G401 (cell line): ENCODE measurements at regions not wholly inside any gene's neighbourhood (a gene's known extent, or its start where the extent isn't known, plus 50 kb on each side); places are given as distances from the start of the nearest gene placed in this dataset.

ENCODE experiments used
- DNase-seq: peaks from one replicate; pipeline ENCODE4 v3.0.0-alpha.2; 2015; ENCODE audit warnings: low spot score
- in situ Hi-C: cut with HindIII; loops from 2 replicates; pipeline ENCODE4 v1.10.0; 2016; ENCODE audit warnings: low sequenced_read_pairs, mixed read lengths

- in situ Hi-C loops: no loop called here
- DNase-seq: no peak
Measured at GRCh38 chr18:67608615-67609273, 92.2 kb upstream of the DSEL start.

GRCh38 chr18:67608191-67608590 is 91.7 kb upstream of the DSEL start:
- in situ Hi-C loops: no loop called here
- no peak for DNase-seq

GRCh38 chr18:67600181-67601180 is 84.0 kb upstream of the DSEL start:
- in situ Hi-C loops: no loop called here
- DNase-seq: no peak

GRCh38 chr18:67599277-67599676 is 82.8 kb upstream of the DSEL start:
- in situ Hi-C loops: no loop called here
- DNase-seq: no peak

- in situ Hi-C loops: no loop called here
- no peak for DNase-seq
Measured at GRCh38 chr18:67597759-67598158, 81.2 kb upstream of the DSEL start.

- in situ Hi-C loops: no loop called here
- no peak for DNase-seq
Measured at GRCh38 chr18:67596003-67596402, 79.5 kb upstream of the DSEL start.

GRCh38 chr18:67590571-67591141 is 74.1 kb upstream of the DSEL start:
- no peak for DNase-seq
- in situ Hi-C loops: no loop called here

- in situ Hi-C loops: no loop called here
- DNase-seq: no peak
Measured at GRCh38 chr18:67589325-67589724, 72.8 kb upstream of the DSEL start.

GRCh38 chr18:67586101-67586500 is 69.6 kb upstream of the DSEL start:
- DNase-seq: no peak
- in situ Hi-C loops: no loop called here

- in situ Hi-C loops: no loop called here
- DNase-seq: no peak
Measured at GRCh38 chr18:67583621-67584020, 67.1 kb upstream of the DSEL start.

GRCh38 chr18:67582488-67582887 is 66.0 kb upstream of the DSEL start:
- in situ Hi-C loops: no loop called here
- no peak for DNase-seq

GRCh38 chr18:67581178-67581577 is 64.7 kb upstream of the DSEL start:
- in situ Hi-C loops: no loop called here
- no peak for DNase-seq

GRCh38 chr18:67577386-67577785 is 60.9 kb upstream of the DSEL start:
- DNase-seq: no peak
- in situ Hi-C loops: no loop called here

- DNase-seq: no peak
- in situ Hi-C loops: no loop called here
Measured at GRCh38 chr18:67574749-67575148, 58.2 kb upstream of the DSEL start.

- no peak for DNase-seq
- in situ Hi-C loops: no loop called here
Measured at GRCh38 chr18:67568166-67568565, 51.6 kb upstream of the DSEL start.
